Fibroblast of the conjunctiva (primary cell): ENCODE measurements at regions not wholly inside any gene's neighbourhood (a gene's known extent, or its start where the extent isn't known, plus 50 kb on each side); places are given as distances from the start of the nearest gene placed in this dataset.
"Not testable (repeated sequence)": the region's sequence is repeated elsewhere in the genome, so short reads cannot be mapped to it uniquely, and the experiment has no call there.

Source experiments
- DNase-seq: peaks from one replicate; pipeline ENCODE4 v3.0.0-alpha.2; 2010; ENCODE audit warnings: low read depth

DNA sequence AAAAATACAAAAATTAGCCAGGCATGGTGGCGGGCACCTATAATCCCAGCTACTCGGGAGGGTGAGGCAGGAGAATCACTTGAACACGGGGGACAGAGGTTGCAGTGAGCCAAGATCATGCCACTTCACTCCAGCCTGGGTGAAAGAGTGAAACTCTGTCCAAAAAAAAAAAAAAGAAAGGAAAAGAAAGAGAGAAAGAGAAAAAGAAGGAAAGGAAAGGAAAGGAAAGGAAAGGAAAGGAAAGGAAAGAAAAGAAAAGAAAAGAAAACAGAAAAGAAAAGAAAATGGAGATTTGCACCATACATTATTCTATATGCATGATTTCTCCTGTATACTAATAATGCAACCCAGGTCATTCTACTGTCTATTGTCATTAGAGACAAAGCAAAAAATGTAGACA, 421.5 kb downstream of the PCDH19 start:
- not testable (repeated sequence) for DNase-seq

GRCh38 chrX:99973572-99974226, 436.4 kb downstream of the PCDH19 start:
- no peak for DNase-seq

GRCh38 chrX:99939883-99940232, 470.2 kb downstream of the PCDH19 start:
- no peak for DNase-seq

GRCh38 chrX:99939206-99939882, 470.7 kb downstream of the PCDH19 start:
- not testable (repeated sequence) for DNase-seq

- DNase-seq, result no peak
Observed at GRCh38 chrX:99938464-99938863, 471.6 kb downstream of the PCDH19 start.

- DNase-seq, result no peak
Observed at GRCh38 chrX:99933865-99934264, 476.2 kb downstream of the PCDH19 start.

DNA sequence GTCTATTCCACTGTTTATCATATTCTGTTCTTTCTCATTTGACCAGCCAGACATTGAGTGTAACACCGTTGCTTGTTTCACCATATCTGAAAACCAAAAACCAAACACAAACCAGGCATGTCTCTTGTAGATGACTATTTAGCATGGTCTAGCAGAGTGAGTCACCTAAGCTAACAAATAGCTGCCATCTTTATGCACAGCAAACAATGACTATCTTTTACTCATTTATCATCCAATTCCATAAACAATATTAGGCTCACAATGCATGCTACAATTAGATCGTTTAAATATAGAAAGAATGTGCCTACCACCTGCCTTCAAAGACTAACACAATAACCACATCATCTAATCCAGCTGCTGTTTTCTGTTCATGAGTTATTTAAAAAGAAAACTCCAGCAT, 495.4 kb downstream of the PCDH19 start:
- no peak for DNase-seq

- DNase-seq, result no peak
Observed at GRCh38 chrX:99913611-99914010, 496.5 kb downstream of the PCDH19 start.

GRCh38 chrX:99909946-99910345, 500.1 kb downstream of the PCDH19 start:
- no peak for DNase-seq

GRCh38 chrX:99901091-99901490, 509.0 kb downstream of the PCDH19 start:
- DNase-seq, result no peak

- no peak for DNase-seq
Observed at GRCh38 chrX:99887918-99888317, 522.2 kb downstream of the PCDH19 start.

DNA sequence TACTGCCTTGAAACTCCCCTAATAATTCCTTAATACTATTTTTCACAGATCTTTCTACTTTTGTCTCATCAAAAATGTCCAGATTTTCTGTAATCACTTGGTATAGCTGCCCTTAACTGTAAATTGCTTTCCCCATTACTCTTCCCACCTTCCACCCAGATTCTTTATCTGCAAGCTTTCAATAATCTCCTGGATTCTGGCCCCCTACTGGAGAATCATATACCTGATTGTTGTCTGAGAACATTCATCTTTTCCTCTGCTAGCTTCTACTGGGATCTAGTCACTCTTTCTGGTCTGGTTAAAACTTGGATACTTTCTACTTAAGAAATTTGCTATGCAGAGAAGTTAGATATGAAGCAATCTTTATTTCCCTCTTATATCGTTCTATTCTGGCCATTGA, 552.6 kb downstream of the PCDH19 start:
- no peak for DNase-seq

- DNase-seq, result no peak
Observed at GRCh38 chrX:99833821-99834220, 576.3 kb downstream of the PCDH19 start.

GRCh38 chrX:99820197-99820596, 589.9 kb downstream of the PCDH19 start:
- DNase-seq, result no peak

DNA sequence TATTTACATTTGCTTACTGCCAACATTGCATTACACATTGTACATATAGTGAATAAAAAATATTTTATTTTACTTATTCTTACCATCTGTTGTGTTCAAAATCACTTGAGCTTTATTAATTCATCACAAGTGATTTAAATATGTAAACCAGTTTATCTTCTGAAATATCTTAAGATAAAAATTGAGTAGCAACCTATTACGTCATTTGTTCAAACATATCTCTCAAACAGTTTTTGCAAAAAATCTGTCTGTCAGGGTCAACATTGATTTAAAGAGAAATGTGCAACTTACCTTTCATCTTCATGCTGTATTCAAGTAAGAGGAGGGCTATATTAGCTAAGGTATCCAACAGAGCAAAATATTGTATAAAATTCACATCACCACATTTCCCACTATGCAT, 610.1 kb downstream of the PCDH19 start:
- no peak for DNase-seq

GRCh38 chrX:99798936-99799335, 611.1 kb downstream of the PCDH19 start:
- DNase-seq, result no peak

- no peak for DNase-seq
Observed at GRCh38 chrX:99795495-99795894, 614.6 kb downstream of the PCDH19 start.

- no peak for DNase-seq
Observed at GRCh38 chrX:99782516-99783040, 627.5 kb downstream of the PCDH19 start.

GRCh38 chrX:99777912-99778311, 632.2 kb downstream of the PCDH19 start:
- no peak for DNase-seq

- DNase-seq, result no peak
Observed at GRCh38 chrX:99761731-99762130, 648.3 kb downstream of the PCDH19 start.

- DNase-seq, result no peak
Observed at GRCh38 chrX:99752776-99753175, 657.3 kb downstream of the PCDH19 start.

DNA sequence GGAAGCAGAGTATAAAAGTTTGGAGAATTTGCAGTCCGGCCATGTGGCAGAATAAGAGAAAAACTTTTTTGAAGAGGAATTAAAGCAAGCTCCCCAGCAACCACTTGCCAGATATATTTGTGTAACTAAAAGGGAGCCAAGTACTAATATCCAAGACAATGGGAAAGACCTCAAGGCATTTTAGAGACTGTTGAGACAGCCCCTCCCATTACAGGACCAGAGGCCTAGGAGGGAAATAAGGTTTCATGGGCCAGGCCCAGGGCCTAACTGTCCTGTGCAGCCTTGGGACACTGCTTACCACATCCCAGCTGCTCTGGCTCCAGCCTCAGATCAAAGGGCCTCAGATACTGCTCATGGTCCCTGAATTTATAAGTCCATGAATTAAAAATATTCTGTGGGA, 659.4 kb downstream of the PCDH19 start:
- no peak for DNase-seq

DNA sequence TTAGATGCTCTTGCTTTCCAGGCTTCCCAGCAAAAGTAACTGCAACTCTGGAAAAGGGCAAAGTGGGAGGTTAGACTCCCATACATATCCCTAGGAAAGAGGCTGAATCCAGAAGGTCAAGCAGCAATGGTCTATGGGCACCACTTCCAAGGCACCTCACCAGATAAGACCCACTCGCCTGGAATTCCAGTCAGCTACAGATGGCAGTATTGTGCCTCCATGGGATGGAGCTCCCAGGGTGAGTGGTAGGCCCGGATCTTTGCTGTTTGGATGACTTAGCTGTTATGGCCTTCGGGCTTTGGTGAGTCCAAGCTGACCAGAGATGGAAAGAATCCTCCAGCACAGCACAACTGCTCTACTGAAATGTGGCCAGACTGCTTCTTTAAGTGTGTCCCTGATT, 688.0 kb downstream of the PCDH19 start:
- DNase-seq, result no peak

DNA sequence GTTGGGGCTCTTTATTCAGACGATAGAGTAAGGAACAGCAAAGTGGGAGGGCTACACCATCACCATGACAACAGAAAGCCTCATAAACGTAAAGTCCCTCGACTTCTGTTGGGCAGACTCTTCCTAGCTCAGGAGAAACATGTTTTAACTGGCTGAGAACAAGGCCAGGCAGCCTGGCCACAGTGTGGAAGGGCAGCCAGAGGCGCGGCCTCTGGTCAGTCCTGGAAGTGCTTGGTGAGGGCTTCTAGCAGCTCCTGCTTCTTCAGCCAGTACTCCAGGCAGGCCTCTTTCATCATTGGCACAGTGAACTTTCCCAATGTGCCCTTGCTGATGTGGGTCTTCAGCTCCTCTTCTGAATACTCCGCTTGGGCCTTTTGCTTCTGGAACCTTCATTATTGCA, 690.9 kb downstream of the PCDH19 start:
- no peak for DNase-seq
